Activated CD4-positive, alpha-beta T cell treated with anti-CD3 and anti-CD28 coated beads, Interleukin-2, amount 50 U/mL, for 16 hours (primary cell): ENCODE measurements at regions not wholly inside any gene's neighbourhood (a gene's known extent, or its start where the extent isn't known, plus 50 kb on each side); places are given as distances from the start of the nearest gene placed in this dataset.

Source experiments
- DNase-seq: peaks from one replicate; pipeline ENCODE4 v3.0.0-alpha.2; 2020

DNA sequence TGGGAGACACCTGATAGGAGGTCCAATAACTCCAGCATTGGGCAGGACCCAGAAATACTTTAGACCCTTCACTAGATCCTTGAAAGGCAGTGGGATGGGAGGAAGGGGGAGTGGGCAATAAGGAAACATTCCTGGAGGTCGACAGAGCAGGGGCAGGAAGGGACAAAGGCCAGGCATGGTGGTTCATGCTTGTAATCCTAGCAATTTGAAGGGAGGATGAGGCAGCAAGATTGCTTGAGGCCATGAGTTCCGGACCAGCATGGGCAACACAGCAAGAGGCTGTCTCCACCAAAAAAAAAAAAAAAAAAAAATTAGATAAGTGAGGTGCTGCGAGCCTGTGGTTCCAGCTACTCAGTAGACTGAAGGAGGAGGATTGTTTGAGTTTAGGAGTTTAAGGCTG lies 134.9 kb downstream of the JCAD start:
- no peak for DNase-seq

DNA sequence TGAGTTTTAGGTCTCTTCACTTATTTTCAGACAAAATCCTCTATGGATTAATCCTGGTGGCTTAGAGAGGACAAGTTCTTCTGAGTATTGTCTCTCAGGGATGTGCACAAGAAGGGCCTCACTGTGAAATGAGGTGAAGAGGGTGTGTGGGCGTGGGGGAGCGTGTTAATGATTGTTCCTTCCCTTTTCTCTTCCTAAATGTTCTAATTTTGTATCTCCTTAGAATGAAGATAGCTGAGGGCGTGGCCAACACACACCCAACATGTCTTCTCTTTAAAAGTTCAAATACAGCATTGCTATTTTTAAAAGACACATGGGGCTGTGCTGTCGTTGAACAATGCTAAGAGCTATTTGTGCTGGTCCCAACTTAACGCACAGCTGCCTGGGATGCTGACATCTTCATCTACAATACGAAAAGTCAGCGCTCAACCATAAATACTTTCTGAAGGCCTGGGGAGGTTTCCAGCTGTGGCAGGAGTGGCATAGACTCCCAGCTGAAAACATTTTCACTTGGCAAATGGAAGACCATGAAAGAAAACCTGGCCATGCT lies 135.9 kb downstream of the JCAD start:
- no peak for DNase-seq

- DNase-seq = no peak
Observed at GRCh38 chr10:29922892-29923291, 136.5 kb downstream of the JCAD start.

GRCh38 chr10:29922226-29922625 lies 137.2 kb downstream of the JCAD start:
- DNase-seq = no peak

DNA sequence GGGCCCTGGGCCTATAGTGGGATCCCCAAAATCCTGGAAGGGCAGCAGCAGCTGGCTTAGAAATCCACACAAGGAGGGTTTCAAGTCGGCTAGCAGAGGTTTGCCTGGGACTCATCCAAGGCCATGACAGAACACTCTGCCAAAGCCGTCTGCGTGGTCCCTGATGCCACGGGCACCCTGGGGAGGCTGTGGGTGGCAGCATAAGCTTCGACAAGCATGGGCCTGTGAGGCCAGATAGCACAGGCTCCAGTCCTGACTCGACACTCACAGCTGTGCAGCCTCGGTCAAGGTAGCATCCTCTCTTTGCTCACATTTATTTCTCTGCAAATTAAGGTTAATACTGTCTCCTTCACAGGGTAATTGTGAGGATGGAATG lies 138.3 kb downstream of the JCAD start:
- no peak for DNase-seq

DNA sequence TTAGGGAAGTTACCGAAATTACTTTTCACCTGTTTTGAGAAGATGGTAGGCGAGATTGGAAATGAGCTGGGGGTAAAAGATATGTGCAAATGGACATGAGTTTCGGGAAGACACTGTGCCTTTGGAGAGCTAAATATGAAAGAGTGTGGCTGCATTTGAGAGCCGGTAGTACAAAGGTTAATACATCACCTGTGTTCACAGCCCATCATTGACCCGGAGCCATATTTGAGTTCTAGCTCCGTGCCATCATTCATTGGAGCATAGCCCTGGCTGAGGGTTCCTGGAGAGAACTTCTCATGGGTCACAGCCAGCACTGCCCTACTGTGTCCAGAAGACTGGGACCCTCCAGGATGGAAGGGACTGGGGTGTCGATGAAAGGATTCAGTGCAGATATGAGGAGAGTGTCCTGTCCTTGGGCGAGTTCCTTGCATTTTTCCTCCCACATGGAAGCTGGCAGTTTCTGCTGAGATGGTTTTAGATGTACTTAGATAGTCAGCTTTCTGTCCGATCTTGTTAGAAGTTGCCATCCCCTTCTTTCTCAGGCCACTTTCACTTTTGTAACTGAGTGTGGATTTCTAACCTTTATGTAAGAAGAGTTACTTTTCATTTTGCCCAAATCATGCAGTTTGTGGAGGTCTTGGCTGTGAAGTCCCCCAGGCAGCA lies 138.8 kb downstream of the JCAD start:
- DNase-seq = no peak

DNA sequence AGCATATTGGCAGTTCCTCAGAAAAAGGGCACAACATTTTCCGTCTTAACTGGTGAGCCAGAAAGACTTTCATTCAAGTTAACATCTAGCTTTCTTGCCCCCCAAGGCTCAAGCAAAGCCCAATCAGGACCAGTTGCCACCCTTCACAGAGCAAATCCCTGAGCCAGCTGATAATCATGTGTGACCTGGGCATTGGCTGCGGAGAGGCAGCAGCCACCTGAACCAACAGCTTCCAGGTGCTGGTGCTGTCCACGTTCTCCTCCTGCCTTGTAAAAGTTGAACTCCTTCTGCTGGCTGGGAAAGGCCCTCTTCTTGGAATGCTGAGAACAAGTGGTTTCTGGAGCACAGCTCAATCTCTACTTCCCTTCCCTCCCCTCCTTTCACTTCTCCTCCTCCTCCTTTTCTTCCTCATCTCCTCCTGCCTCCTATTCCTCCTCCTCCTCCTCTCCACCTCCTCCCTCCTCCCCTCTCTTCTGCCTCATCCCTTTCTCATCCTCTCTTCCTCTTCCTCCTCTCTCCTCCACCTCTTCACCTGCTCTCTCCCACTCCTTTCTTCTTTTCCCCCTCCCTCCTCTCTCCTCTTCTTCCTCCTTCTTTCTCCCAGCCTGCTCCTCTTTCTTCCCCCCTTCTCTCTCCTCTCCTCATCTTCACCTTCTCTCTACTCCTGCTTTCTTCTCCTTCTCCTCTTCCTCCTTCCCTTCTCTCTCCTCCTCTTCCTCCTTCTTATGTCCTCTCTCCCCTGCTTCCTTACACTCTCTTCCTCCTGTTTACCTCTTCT lies 140.6 kb downstream of the JCAD start:
- no peak for DNase-seq

GRCh38 chr10:29917311-29917710 lies 142.1 kb downstream of the JCAD start:
- no peak for DNase-seq

DNA sequence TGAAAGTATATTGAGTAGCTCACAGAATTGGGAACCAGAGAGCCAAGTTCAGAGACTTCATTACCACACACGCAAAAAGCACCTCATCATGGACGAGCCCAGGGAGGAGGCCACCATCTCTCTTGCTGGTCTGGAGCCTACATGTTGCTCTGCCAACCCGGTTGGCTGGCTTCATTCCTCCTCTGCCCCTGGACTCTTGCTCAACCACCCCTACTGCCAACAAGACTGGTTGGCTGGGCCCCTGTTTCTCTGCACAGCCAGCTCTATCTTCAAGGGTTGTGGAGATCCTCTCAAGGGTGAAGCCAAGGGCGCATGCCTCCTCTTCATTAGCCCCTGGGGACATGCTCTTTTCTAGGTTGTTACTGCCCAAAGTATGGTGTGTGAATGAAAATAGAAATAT lies 142.7 kb downstream of the JCAD start:
- DNase-seq = no peak

- DNase-seq = no peak
Observed at GRCh38 chr10:29914986-29915785, 144.2 kb downstream of the JCAD start.

GRCh38 chr10:29908962-29909361 lies 150.4 kb downstream of the JCAD start:
- DNase-seq = peak; percentile 11

- no peak for DNase-seq
Observed at GRCh38 chr10:29900865-29901264, 158.5 kb downstream of the JCAD start.

DNA sequence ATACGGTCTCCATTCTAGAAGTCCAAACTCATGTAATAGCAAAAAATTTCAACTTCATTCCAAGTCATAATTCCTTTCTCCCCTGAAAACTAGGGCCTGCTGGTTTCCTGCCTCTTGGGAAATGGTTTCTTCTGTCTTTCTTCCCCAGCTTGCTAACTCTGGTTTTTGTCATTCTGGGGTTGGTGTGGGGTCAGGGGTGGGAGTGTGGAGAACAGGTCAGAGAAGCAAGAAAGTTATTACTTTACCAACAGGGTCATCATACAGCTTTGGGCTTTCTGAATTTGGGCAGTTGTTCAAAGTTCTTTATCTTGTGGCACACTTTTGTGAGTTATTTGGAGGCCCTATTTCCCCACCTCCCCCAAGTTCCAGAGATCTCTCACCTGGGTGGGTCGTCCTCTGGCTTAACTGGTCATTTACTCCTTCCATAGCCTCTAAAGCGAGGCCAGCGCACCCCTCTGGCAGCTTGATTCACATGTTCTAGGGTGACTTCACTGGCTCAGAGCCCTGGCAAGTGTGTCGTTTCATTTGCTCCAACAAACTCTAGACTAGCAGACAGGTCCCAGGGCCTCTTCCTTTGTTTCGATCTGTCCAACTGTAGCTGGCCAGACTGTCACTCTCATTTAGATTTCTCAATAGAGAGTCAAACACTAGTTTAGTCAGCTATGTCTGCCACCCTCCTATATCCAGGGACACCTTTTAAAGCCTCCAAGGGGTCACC lies 161.2 kb downstream of the JCAD start:
- no peak for DNase-seq

- DNase-seq = no peak
Observed at GRCh38 chr10:29897430-29897829, 162.0 kb downstream of the JCAD start.

DNA sequence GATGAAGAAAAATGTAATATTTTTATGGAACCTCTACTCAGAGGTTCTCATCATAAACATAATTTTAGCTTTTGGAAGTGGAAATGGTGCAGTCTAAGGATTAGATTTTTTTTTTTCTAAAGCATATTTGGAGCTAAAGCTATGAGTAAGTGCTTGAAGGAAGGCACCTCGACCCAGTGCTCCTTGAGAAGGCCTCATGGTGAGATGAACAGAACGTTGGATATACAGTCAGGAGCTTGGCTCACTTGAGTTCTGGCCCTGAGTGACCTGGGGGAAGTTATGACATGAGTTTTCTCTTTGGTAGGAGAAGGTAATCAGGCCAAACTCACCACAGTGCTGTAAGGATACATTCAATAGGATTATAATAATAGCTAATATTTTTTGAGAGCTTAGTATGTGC lies 163.3 kb downstream of the JCAD start:
- DNase-seq = no peak

DNA sequence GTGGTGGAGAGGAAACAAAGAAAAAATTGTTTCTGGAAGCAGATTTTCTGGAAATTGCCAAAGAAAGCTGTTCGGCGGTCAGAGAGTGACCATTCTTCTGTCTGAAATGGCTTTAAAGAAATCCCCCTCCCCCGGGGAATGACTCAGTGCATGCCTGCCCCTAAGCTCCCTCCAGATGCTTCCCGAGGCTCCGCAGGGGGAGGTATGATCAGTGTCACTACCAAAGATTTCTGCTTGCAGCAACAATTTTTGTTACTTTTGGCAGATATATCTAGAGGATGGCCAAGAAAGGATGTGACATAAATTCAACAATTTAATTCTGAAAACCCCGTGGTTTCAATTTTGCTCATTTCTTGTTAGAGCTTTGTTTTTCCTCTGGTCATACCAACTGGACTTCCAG lies 163.9 kb downstream of the JCAD start:
- no peak for DNase-seq

GRCh38 chr10:29888321-29888720 lies 171.1 kb downstream of the JCAD start:
- no peak for DNase-seq

GRCh38 chr10:29886299-29886698 lies 173.1 kb downstream of the JCAD start:
- DNase-seq = no peak

GRCh38 chr10:29883231-29883630 lies 176.2 kb downstream of the JCAD start:
- DNase-seq = no peak

DNA sequence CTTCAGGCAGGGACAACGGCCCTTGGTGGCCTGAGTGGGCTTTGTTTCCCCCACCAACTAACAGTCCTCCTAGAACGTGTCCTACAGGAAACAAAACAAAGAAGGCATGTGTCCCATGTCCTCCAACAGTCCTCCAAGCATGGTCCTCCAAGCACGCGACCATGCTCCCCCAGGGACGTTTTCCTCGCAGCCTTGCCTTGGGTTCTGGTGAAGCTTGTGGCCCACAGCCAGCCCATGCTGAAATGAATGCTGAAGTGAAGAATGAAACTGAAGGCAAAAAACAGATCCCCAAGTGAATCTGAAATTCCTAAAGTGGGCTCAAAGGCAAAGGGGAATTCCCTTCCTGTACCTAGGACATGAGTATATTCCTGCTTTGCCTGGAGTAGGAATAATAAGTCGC lies 176.6 kb downstream of the JCAD start:
- DNase-seq = no peak

DNA sequence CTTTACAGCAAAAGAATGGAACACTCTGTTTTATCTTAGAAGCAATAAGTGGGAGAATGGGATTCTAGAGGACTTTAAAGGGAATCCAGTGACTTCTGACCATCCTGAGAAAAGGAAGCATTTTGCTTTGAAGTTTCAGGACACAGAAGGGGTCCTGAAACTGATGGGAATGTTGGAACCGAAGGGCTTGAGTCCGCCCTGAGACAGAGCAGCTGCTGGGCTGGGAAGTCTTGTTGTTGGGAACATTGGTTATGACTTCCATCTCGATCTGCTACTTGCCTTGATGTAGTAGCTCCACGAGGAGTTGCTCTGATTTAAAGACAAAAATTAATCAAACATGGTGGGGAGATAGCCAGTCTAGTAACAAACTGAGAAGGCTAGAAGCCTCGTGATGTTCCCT lies 177.6 kb downstream of the JCAD start:
- no peak for DNase-seq

- DNase-seq = no peak
Observed at GRCh38 chr10:29881336-29881771, 178.0 kb downstream of the JCAD start.

- no peak for DNase-seq
Observed at GRCh38 chr10:29880856-29881255, 178.5 kb downstream of the JCAD start.
